ENCODE measurements at regions not wholly inside any gene's neighbourhood (a gene's known extent, or its start where the extent isn't known, plus 50 kb on each side); places are given as distances from the start of the nearest gene placed in this dataset.

DNA sequence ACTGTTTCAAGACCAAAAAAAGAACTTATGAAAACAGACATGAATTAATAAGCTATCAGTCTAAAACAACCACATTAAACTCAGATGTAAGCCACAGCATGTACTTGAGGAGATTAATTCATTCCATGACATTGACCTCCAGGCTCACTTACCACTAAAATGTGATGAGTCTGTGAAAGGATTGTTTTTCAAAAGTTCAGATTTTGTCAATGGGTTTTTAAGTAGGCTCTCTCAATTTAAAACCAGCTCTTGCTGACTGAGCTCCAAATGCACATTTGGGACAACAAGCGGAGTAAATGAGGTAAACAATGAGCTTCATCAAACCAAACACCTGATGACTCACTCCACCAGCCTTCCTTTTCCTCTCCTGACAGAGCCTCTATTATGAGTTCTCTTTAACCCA lies 197.0 kb downstream of the SIM1 start:
- Histone ChIP-seq H3K9ac (ENCODE audit: low read length) (no peak overlapping the region), H3K9me3 (ENCODE audit: low read length) (no peaks in the 10 kb centered on the region), H3K9me2 (ENCODE audit: insufficient read depth, low read length) (no peaks in the 10 kb centered on the region), H3K27me3 (ENCODE audit: insufficient read depth, low read depth, low read length) (no peaks in the 10 kb centered on the region), H3K4me2 (ENCODE audit: low read length) (no peak overlapping the region), H3K36me3 (ENCODE audit: insufficient read depth, low read length) (no peaks in the 10 kb centered on the region), H3K27ac (ENCODE audit: low read length) (no peak overlapping the region), H3K4me3 (ENCODE audit: low read length) (no peak overlapping the region), H2AFZ (ENCODE audit: low read depth, low read length) (no peak overlapping the region), H3K79me2 (replicated peaks; ENCODE audit: insufficient read depth, low read length) (no peaks in the 10 kb centered on the region), H3F3A (ENCODE audit: insufficient read depth, low read length, poor library complexity, severe bottlenecking) (no peaks in the 10 kb centered on the region), H4K20me1 (ENCODE audit: insufficient read depth) (no peaks in the 10 kb centered on the region)
- TF ChIP-seq EZH2 (IDR thresholded peaks at IDR 0.05; ENCODE audit: borderline replicate concordance, insufficient read depth, low read length, poor library complexity, severe bottlenecking), result no peak
- TF ChIP-seq MXI1 (conservative IDR thresholded peaks at IDR 0.05; ENCODE audit: poor library complexity, severe bottlenecking), result no peak
- no peak for TF ChIP-seq RAD21 (conservative IDR thresholded peaks at IDR 0.05)
- TF ChIP-seq TAF1 (IDR thresholded peaks at IDR 0.05; ENCODE audit: low read depth), result no peak
- no peak for TF ChIP-seq POLR2AphosphoS5 (IDR thresholded peaks at IDR 0.05)
- TF ChIP-seq, protein P1, sequence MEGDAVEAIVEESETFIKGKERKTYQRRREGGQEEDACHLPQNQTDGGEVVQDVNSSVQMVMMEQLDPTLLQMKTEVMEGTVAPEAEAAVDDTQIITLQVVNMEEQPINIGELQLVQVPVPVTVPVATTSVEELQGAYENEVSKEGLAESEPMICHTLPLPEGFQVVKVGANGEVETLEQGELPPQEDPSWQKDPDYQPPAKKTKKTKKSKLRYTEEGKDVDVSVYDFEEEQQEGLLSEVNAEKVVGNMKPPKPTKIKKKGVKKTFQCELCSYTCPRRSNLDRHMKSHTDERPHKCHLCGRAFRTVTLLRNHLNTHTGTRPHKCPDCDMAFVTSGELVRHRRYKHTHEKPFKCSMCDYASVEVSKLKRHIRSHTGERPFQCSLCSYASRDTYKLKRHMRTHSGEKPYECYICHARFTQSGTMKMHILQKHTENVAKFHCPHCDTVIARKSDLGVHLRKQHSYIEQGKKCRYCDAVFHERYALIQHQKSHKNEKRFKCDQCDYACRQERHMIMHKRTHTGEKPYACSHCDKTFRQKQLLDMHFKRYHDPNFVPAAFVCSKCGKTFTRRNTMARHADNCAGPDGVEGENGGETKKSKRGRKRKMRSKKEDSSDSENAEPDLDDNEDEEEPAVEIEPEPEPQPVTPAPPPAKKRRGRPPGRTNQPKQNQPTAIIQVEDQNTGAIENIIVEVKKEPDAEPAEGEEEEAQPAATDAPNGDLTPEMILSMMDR (IDR thresholded peaks at IDR 0.05; ENCODE audit: poor library complexity, severe bottlenecking), result no peak
- TF ChIP-seq SMC3 (conservative IDR thresholded peaks at IDR 0.05; ENCODE audit: poor library complexity), result no peak
- TF ChIP-seq, protein P2, sequence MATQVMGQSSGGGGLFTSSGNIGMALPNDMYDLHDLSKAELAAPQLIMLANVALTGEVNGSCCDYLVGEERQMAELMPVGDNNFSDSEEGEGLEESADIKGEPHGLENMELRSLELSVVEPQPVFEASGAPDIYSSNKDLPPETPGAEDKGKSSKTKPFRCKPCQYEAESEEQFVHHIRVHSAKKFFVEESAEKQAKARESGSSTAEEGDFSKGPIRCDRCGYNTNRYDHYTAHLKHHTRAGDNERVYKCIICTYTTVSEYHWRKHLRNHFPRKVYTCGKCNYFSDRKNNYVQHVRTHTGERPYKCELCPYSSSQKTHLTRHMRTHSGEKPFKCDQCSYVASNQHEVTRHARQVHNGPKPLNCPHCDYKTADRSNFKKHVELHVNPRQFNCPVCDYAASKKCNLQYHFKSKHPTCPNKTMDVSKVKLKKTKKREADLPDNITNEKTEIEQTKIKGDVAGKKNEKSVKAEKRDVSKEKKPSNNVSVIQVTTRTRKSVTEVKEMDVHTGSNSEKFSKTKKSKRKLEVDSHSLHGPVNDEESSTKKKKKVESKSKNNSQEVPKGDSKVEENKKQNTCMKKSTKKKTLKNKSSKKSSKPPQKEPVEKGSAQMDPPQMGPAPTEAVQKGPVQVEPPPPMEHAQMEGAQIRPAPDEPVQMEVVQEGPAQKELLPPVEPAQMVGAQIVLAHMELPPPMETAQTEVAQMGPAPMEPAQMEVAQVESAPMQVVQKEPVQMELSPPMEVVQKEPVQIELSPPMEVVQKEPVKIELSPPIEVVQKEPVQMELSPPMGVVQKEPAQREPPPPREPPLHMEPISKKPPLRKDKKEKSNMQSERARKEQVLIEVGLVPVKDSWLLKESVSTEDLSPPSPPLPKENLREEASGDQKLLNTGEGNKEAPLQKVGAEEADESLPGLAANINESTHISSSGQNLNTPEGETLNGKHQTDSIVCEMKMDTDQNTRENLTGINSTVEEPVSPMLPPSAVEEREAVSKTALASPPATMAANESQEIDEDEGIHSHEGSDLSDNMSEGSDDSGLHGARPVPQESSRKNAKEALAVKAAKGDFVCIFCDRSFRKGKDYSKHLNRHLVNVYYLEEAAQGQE (IDR thresholded peaks at IDR 0.05; ENCODE audit: borderline replicate concordance), result no peak

DNA sequence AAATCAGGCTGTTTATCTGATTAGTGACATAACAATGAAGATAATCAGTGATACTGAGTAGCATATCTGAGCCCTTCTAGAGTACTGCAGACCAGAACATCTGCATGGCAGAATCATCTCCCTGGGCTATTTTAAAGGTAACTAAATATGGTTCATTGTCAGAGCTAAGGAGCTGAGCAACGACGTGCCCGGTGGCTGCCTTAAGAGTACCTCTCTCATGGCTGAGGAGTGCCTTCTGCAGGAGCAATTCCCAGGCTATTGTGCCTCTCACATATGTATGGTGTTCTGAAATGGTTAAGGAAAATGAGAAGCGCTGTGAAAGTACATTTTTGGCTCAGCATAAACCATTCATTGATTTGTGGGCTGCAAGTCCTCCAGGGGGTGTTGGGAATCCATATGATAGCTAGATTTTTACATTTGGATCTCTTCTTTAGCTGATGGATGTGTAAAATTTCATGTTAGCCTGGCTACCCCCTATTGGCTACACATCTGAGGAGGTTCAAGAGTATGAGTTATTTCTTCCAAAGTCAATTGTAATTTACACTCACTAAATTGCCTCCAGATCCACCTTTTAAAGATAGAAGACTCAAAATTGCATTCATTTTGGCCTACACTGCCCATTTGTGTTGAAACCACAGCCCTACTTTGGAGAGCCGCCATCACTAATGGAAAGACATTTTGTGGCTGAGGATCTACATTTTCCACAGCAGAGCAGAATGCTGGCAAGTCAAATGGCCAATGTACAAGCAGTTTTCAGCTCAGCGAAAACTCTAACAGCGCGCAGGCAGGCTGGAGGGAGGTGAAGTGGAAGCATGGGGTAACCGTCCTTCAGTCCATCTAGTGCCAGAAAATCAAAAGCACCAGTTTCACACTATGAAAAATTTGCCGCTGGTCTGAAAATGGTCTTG lies 198.0 kb downstream of the SIM1 start:
- no peaks in the 10 kb centered on the region for H4K20me1 ChIP-seq (ENCODE audit: insufficient read depth)
- no peaks in the 10 kb centered on the region for H3F3A ChIP-seq (ENCODE audit: insufficient read depth, low read length, poor library complexity, severe bottlenecking)
- no peak overlapping the region for H3K4me2 ChIP-seq (ENCODE audit: low read length)
- no peaks in the 10 kb centered on the region for H3K27me3 ChIP-seq (ENCODE audit: insufficient read depth, low read depth, low read length)
- H3K9me2 ChIP-seq (ENCODE audit: insufficient read depth, low read length), result no peaks in the 10 kb centered on the region
- no peaks in the 10 kb centered on the region for H3K79me2 ChIP-seq (replicated peaks; ENCODE audit: insufficient read depth, low read length)
- H3K27ac ChIP-seq (ENCODE audit: low read length), result no peak overlapping the region
- H3K4me3 ChIP-seq (ENCODE audit: low read length), result no peak overlapping the region
- H2AFZ ChIP-seq (ENCODE audit: low read depth, low read length), result no peak overlapping the region
- H3K9me3 ChIP-seq (ENCODE audit: low read length), result no peaks in the 10 kb centered on the region
- no peaks in the 10 kb centered on the region for H3K36me3 ChIP-seq (ENCODE audit: insufficient read depth, low read length)
- TF ChIP-seq POLR2AphosphoS5 (IDR thresholded peaks at IDR 0.05) (no peak), EP300 (conservative IDR thresholded peaks at IDR 0.05; ENCODE audit: poor library complexity, severe bottlenecking) (no peak), EZH2 (IDR thresholded peaks at IDR 0.05; ENCODE audit: borderline replicate concordance, insufficient read depth, low read length, poor library complexity, severe bottlenecking) (no peak), RAD21 (conservative IDR thresholded peaks at IDR 0.05) (no peak), MXI1 (conservative IDR thresholded peaks at IDR 0.05; ENCODE audit: poor library complexity, severe bottlenecking) (no peak), TAF1 (IDR thresholded peaks at IDR 0.05; ENCODE audit: low read depth) (no peak)
- TF ChIP-seq, protein P1 (IDR thresholded peaks at IDR 0.05; ENCODE audit: poor library complexity, severe bottlenecking), result no peak
- no peak overlapping the region for H3K9ac ChIP-seq (ENCODE audit: low read length)
